IPS-18c (cell line): ENCODE measurements at regions not wholly inside any gene's neighbourhood (a gene's known extent, or its start where the extent isn't known, plus 50 kb on each side); places are given as distances from the start of the nearest gene placed in this dataset.

Experiments
- H3K4me3 ChIP-seq: 2 replicates; pipeline ENCODE4 v1.7.0; 2013; ENCODE audit warnings: low read depth, mild to moderate bottlenecking, low read length, moderate library complexity; ENCODE audit not compliant: insufficient read depth
- H3K9me3 ChIP-seq: one replicate; pipeline ENCODE4 v1.6.1; 2013; ENCODE audit warnings: mild to moderate bottlenecking, low read length, moderate library complexity; ENCODE audit not compliant: control insufficient read depth, insufficient read depth

- Histone ChIP-seq H3K9me3 (no peaks in the 10 kb centered on the region), H3K4me3 (no peak overlapping the region)
Observed at GRCh38 chr3:18901571-18901970, 246.7 kb upstream of the KCNH8 start.

- H3K4me3 ChIP-seq = no peak overlapping the region
- H3K9me3 ChIP-seq = no peaks in the 10 kb centered on the region
Observed at GRCh38 chr3:18900994-18901393, 247.3 kb upstream of the KCNH8 start.

- H3K9me3 ChIP-seq = no peaks in the 10 kb centered on the region
Observed at GRCh38 chr3:18898911-18899310, 249.4 kb upstream of the KCNH8 start.

GRCh38 chr3:18892756-18893155 lies 255.6 kb upstream of the KCNH8 start:
- no peaks in the 10 kb centered on the region for H3K9me3 ChIP-seq
- H3K4me3 ChIP-seq = no peak overlapping the region

More at GRCh38 chr3:18898911-18899310, 249.4 kb upstream of the KCNH8 start:
- no peak overlapping the region for H3K4me3 ChIP-seq

- H3K9me3 ChIP-seq = no peaks in the 10 kb centered on the region
- no peak overlapping the region for H3K4me3 ChIP-seq
Observed at GRCh38 chr3:18892047-18892446, 256.3 kb upstream of the KCNH8 start.

- no peak overlapping the region for H3K4me3 ChIP-seq
- no peaks in the 10 kb centered on the region for H3K9me3 ChIP-seq
Observed at GRCh38 chr3:18891641-18892040, 256.7 kb upstream of the KCNH8 start.

GRCh38 chr3:18890449-18890848 lies 257.9 kb upstream of the KCNH8 start:
- H3K9me3 ChIP-seq = no peaks in the 10 kb centered on the region
- H3K4me3 ChIP-seq = no peak overlapping the region

GRCh38 chr3:18888819-18889218 lies 259.5 kb upstream of the KCNH8 start:
- Histone ChIP-seq H3K9me3 (no peaks in the 10 kb centered on the region), H3K4me3 (no peak overlapping the region)

- H3K9me3 ChIP-seq = no peaks in the 10 kb centered on the region
- H3K4me3 ChIP-seq = no peak overlapping the region
Observed at GRCh38 chr3:18888370-18888769, 259.9 kb upstream of the KCNH8 start.

- H3K9me3 ChIP-seq = no peaks in the 10 kb centered on the region
Observed at GRCh38 chr3:18886331-18886730, 262.0 kb upstream of the KCNH8 start.

GRCh38 chr3:18885612-18886011 lies 262.7 kb upstream of the KCNH8 start:
- no peaks in the 10 kb centered on the region for H3K9me3 ChIP-seq
- H3K4me3 ChIP-seq = no peak overlapping the region

More at GRCh38 chr3:18886331-18886730, 262.0 kb upstream of the KCNH8 start:
- H3K4me3 ChIP-seq = no peak overlapping the region

GRCh38 chr3:18883571-18883970 lies 264.7 kb upstream of the KCNH8 start:
- H3K4me3 ChIP-seq = no peak overlapping the region
- no peaks in the 10 kb centered on the region for H3K9me3 ChIP-seq

GRCh38 chr3:18880691-18881090 lies 267.6 kb upstream of the KCNH8 start:
- Histone ChIP-seq H3K9me3 (no peaks in the 10 kb centered on the region), H3K4me3 (no peak overlapping the region)

GRCh38 chr3:18872466-18872865 lies 275.8 kb upstream of the KCNH8 start:
- H3K9me3 ChIP-seq = no peaks in the 10 kb centered on the region
- H3K4me3 ChIP-seq = no peak overlapping the region

GRCh38 chr3:18870642-18871041 lies 277.7 kb upstream of the KCNH8 start:
- H3K4me3 ChIP-seq = no peak overlapping the region
- no peaks in the 10 kb centered on the region for H3K9me3 ChIP-seq

- no peak overlapping the region for H3K4me3 ChIP-seq
- H3K9me3 ChIP-seq = no peaks in the 10 kb centered on the region
Observed at GRCh38 chr3:18870074-18870640, 278.2 kb upstream of the KCNH8 start.

GRCh38 chr3:18868911-18869689 lies 279.2 kb upstream of the KCNH8 start:
- Histone ChIP-seq H3K9me3 (no peaks in the 10 kb centered on the region), H3K4me3 (no peak overlapping the region)

GRCh38 chr3:18866899-18867298 lies 281.4 kb upstream of the KCNH8 start:
- no peaks in the 10 kb centered on the region for H3K9me3 ChIP-seq
- no peak overlapping the region for H3K4me3 ChIP-seq
